ENCODE measurements at regions not wholly inside any gene's neighbourhood (a gene's known extent, or its start where the extent isn't known, plus 50 kb on each side); places are given as distances from the start of the nearest gene placed in this dataset.

- TF ChIP-seq CTCF (IDR thresholded peaks at IDR 0.05), result no peak
- no peaks in the 10 kb centered on the region for H3K27me3 ChIP-seq
- no peaks in the 10 kb centered on the region for H3K9me3 ChIP-seq
- no peak overlapping the region for H3K4me3 ChIP-seq
- DNase-seq (ENCODE audit: low spot score), result no peak
- H3K36me3 ChIP-seq, result no peaks in the 10 kb centered on the region
- no peaks in the 10 kb centered on the region for H3K4me1 ChIP-seq
- no peak overlapping the region for H3K27ac ChIP-seq
Observed at GRCh38 chr2:14567561-14567960, 65.0 kb upstream of the LRATD1 start.

GRCh38 chr2:14569294-14569693 lies 63.2 kb upstream of the LRATD1 start:
- TF ChIP-seq CTCF (IDR thresholded peaks at IDR 0.05), result no peak
- no peaks in the 10 kb centered on the region for H3K27me3 ChIP-seq
- H3K27ac ChIP-seq, result no peak overlapping the region
- H3K4me3 ChIP-seq, result no peak overlapping the region
- H3K4me1 ChIP-seq, result no peaks in the 10 kb centered on the region
- no peaks in the 10 kb centered on the region for H3K9me3 ChIP-seq
- no peak for DNase-seq (ENCODE audit: low spot score)
- no peaks in the 10 kb centered on the region for H3K36me3 ChIP-seq

GRCh38 chr2:14572633-14573032 lies 59.9 kb upstream of the LRATD1 start:
- Histone ChIP-seq H3K36me3 (no peaks in the 10 kb centered on the region), H3K4me3 (no peak overlapping the region), H3K27me3 (no peaks in the 10 kb centered on the region), H3K27ac (no peak overlapping the region), H3K9me3 (no peaks in the 10 kb centered on the region), H3K4me1 (no peaks in the 10 kb centered on the region)
- TF ChIP-seq CTCF (IDR thresholded peaks at IDR 0.05), result no peak
- DNase-seq (ENCODE audit: low spot score), result no peak

- Histone ChIP-seq H3K36me3 (no peaks in the 10 kb centered on the region), H3K4me3 (no peak overlapping the region), H3K4me1 (no peaks in the 10 kb centered on the region), H3K27ac (no peak overlapping the region), H3K9me3 (no peaks in the 10 kb centered on the region), H3K27me3 (no peaks in the 10 kb centered on the region)
- no peak for DNase-seq (ENCODE audit: low spot score)
- no peak for TF ChIP-seq CTCF (IDR thresholded peaks at IDR 0.05)
Observed at GRCh38 chr2:14577843-14578242, 54.7 kb upstream of the LRATD1 start.
